NCI-H2196 treated with DMSO at 0.1 percent for 48 hours (cell line): ENCODE measurements at regions not wholly inside any gene's neighbourhood (a gene's known extent, or its start where the extent isn't known, plus 50 kb on each side); places are given as distances from the start of the nearest gene placed in this dataset.
"Not testable (repeated sequence)": the region's sequence is repeated elsewhere in the genome, so short reads cannot be mapped to it uniquely, and the experiment has no call there.

ENCODE experiments used
- DNase-seq: peaks from one replicate; lab custom pipeline; 2025; ENCODE audit not compliant: unreplicated experiment; lab: John Stamatoyannopoulos, UW

DNA sequence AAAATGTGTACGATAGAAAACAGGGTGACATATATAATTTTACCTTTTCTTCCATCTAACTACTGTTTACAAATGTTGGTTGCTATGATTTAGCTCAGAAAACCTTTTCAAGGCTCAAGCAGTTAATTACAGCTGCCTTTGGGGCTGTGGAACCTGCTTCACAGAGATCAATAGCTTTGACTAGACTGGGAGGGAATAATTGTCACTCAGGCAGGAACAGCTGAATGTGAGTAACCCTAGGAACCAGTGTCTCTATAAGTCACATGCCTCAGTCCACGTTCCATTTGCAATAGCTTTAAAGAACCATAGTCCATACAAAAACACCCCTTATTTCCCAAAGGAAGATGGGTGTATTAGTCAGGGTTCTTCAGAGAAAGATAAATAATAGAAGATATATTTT, 306.8 kb upstream of the ERCC4 start:
- no peak for DNase-seq

DNA sequence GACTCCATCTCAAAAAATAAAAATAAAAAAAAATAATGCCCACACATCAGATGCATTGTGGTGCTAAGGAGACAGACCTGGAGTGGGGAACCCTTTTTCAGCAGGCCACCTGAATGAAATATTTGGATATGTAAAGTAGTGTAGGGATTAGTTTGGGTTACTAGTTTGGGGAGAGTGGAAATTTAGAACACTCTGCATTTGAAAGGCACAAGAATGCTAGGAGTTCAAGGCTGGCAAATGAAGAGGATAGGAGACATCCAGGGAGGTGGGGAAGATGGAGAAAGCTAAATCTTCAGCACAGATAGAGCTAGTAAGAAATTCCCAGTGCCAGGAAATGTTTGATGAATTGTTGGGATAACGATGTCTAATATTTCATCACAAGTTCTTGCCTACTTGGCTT, 298.3 kb upstream of the ERCC4 start:
- DNase-seq = no peak

DNA sequence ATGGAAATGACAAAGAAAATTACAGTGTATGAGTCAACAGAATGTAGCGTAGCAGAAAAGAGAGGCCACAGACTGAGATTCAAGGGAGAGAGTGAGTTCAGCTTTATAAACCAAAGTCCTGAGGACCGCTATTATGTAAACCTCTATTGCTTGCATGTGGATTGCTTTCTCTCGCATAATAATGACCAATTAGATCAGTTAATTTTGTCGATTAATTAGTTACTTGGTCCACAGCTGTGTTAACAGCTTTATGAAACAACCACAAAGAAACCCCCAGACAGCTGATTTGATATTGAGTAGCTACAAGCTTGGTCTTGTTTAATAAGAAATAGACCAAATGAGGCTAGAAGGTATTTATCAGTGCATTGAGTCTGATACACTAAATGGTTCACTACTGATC, 291.8 kb upstream of the ERCC4 start:
- DNase-seq = no peak

DNA sequence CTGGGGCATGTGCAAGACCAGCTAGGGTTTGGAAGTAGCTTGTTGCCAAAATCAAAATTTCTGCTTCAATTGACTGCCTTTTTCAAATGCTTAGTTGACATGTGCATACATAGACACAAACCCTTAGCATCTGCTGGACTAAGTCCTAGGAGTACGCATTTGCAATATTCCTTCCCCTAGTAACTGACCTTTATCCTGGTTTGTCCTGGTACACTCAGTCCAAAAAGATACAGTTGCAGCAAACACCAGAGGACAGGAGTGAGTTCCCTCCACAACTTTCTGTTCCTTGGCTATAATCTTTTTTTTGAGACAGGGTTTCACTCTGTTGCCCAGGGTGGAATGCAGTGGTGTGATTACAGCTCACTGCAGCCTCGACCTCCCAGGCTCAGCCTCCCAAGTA, 290.2 kb upstream of the ERCC4 start:
- no peak for DNase-seq

DNA sequence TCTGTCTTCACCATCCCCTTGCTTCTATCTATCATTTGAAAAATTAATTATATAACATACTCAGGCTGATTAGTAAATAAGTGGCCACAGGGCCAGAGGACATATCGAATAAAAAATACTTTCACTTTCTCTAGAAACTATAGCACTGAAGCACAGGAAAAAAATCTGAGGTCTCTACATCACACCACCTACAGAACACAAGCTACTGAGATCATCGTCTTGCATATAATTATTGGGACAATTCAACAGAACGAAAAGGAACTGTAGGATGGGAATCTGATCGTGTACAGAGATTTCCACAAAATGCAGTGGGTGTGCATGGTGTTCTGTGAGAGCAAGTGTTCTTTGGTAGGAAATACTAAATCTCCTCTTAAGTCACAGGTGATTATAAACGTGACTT, 289.6 kb upstream of the ERCC4 start:
- DNase-seq = no peak

DNA sequence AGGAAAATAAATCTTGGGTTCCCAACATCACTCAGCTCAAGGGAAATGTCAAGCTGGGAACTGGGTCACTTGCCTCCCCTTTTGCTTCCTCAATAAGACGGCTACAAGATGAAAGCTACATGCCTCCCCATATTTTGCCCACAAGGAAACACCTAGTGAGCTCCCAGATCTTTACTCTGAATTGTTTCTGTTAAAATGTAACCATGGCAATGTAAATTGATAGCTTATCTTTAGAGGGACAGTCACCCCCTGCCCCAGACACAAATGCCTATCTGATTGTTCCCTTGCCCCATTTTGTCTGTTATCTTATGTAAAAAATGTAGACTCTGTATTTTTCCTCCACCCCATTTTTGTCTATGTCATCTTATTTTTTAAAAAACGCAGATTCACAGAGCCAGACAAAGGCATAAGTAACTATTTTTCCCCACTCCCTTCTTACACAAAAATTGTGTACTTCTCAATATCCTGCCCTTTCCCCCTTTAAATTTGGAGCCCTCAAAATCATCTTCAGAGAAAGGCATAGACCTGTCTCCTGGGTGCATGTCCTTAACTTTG, 288.7 kb upstream of the ERCC4 start:
- DNase-seq = no peak

DNA sequence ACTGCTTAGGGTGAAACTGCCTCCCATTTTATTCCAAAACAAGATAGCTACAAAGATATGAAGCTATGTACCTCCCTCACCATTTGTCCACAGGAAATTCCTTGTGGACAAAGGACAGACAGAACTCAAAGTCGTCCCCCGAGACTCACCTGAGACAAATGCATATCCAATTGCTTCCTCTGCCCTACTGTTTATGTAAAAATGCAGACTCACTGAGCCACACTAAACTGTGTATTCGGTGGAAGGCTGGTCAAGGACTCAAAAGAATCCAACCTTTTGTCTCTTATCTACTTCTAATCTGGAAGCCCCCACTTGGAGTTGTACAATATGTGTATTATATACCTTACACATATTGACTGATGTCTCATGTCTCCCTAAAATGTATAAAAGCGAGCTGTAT, 288.0 kb upstream of the ERCC4 start:
- no peak for DNase-seq

DNA sequence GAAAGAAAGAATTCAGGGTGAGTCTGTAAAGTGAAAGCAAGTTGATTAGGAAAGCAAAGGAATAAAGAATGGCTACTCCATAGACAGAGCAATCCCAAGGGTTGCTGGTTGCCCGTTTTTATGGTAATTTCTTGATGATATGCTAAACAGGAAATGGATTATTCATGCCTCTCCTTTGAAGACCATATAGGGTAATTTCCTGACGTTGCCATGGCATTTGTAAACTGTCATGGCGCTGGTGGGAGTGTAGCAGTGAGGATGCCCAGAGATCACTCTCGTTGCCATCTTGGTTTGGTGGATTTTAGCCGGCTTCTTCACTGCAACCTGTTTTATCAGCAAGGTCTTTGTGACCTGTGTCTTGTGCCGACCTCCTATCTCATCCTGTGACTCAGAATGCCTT, 287.4 kb upstream of the ERCC4 start:
- not testable (repeated sequence) for DNase-seq

DNA sequence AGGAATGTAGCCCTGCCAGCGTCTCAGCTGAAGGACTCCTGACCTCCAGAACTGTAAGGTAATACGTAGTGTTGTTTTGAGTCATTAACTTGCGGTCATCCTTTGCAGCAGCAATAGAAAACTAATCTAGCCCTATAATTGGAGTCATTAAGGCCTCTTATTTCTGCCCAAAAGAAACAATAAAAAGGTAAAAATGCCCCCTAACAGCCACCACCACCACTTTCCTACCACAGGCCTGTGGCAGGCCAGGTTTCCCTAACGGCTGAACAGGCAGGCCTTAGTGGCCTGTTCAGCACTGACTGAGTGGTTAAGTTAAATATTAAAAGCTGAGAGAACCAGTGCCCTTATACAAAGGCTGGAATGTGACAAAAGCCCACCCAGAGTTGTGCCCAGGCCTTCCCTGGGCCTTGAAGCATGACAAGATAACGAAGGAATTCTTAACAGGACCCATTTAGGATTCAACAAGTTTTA, 286.5 kb upstream of the ERCC4 start:
- DNase-seq = no peak

DNA sequence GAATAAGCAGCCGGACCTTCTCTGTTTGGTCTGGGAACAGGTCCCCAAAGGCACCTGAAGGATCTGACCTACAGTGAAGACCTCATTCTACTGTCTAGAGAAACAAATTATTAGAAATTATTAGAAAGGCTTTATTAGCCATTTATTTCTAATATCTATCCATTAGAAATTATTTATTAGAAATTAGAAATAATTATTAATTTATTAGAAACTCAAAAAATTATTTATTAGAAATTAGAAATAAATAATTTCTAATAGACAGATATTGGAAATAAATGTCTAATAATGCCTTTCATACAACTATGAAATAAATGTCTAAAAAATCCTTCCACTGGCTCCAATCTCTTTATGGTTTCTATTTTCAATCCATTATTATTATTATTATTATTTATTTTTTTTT, 285.7 kb upstream of the ERCC4 start:
- DNase-seq = no peak

DNA sequence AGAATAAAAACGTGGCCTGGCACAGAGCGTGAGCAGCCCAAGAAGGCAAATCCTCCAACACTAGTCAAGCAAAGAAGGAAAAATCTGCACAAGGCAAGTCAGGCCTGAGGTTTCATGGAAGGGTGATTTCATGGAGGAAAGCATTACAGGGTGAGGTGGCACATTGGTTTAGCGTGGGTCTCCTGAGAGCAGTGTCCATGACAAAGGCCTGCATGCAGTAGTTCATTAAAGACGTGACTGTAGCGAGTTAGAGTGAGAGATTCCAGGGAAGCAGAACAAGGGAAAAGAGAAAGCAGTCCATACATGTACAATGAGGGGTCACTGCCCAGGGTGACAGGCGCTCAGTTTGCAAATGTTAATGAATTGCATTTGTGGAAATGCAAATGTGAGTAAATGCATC, 285.0 kb upstream of the ERCC4 start:
- no peak for DNase-seq

DNA sequence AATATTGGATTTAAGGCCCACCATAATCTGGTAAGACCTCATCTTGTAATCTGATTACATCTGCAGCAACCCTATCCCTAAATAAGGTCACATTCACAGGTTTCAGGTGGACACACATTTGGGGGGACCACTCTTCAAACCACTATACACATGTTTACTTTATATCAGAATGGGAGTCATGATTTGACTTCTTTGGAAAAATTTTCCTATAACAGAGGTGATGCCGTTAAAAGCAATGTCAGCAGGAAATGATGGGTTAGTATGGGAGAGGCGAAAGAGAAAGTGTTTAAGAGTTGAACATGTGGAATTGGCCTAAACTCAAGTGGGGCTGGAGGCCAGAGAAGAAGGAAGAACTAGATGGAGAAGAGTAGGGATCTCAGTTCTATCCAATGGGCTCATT, 281.7 kb upstream of the ERCC4 start:
- DNase-seq = no peak

DNA sequence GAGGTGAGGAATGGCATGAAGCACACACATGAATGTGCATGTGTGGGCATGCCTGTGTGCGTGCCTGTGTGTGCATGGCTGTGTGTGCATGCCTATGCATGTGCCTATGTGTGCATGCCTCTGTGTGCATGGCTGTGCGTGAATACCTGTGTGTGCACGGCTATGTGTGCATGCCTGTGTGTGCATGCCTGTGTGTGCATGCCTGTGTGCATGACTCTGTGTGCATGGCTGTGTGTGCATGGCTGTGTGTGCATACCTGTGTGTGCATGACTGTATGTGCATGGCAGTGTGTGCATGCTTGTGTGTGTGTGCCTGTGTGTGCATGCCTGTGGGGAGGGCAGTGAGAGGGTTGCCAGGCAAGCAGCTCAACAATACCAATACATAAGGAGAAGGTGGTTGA, 276.5 kb upstream of the ERCC4 start:
- DNase-seq = no peak

DNA sequence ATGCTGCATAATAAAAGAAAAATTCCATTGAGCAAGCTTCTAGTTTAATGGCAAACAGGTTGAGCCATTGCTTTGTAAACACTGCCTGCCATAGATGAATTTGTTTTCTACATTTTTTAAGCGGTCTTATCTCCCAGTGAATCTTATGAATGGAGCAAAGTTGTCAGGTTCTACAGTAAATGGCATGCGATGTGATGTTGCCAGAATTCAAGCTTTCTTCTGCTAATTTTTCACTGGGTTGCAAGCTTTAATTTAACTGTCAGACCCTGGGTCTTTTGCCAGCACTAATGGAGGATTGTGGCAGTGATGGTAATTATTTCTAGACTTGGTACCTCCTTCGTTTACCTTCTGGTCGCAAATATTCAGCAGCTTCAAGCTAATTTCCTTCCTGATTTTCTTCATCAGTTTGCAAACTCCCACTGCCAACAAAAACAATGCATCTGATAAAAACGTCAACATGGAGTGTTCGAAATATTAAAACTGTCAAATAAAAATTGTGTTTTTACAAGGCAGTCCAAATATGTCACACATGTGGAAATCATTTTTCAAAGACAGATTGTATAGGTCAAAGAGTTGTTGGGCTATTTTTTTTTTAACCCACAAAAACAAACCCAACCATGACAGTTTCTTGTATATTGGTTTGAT, 274.2 kb upstream of the ERCC4 start:
- DNase-seq = no peak

DNA sequence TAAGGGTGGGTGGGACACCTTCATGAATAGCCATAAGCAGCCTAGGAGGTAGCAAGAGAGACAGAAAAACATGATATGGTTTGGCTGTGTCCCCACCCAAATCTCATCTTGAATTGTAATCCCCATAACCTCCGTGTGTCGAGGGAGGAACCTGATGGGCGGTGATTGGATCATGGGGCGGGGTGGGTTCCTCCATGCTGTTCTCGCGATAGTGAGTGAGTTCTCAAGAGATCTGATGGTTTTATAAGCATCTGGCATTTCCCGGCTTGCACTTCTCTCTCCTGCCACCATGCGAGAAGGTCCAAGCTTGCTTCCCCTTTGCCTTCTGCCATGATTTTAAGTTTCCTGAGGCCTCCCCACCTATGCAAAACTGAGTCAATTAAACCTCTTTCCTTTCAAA, 259.1 kb upstream of the ERCC4 start:
- no peak for DNase-seq

DNA sequence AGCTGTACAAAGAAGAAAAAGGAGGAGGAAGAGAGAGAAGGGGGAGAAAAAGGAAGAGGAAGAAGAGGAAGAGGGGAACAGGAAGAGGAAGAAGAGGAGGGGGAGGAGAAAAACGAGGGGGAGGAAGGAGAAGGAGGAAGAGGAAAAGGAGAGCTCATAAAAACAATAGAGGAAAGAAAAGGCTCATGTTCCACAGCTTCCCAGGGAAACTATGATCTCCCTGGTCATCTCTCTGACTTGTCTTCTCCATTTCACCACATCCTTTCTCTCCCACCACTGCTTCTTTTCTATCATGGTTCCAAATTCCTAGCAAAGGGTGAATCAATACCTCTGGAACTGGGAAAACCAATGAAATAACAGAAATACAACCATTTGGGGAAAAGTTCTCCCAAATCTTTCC, 254.1 kb upstream of the ERCC4 start:
- no peak for DNase-seq

DNA sequence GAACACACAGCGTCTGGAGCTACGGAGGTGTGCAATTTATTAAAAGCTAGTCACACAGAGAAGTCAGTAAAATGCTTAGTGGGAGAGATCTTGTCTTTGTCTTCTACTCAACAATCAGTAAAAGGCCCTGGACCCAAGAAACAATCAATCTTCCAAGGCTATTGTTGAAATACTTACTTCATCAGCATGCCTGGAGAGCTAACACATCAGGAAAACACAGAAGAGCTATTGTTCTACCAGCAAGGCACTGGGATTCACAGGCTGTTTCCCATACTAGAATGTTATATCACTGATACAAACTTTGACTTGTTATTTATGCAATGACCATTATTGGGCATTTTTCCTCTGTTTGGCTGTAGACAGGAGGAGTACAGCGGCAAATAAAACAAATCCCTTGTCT, 247.8 kb upstream of the ERCC4 start:
- DNase-seq = no peak

DNA sequence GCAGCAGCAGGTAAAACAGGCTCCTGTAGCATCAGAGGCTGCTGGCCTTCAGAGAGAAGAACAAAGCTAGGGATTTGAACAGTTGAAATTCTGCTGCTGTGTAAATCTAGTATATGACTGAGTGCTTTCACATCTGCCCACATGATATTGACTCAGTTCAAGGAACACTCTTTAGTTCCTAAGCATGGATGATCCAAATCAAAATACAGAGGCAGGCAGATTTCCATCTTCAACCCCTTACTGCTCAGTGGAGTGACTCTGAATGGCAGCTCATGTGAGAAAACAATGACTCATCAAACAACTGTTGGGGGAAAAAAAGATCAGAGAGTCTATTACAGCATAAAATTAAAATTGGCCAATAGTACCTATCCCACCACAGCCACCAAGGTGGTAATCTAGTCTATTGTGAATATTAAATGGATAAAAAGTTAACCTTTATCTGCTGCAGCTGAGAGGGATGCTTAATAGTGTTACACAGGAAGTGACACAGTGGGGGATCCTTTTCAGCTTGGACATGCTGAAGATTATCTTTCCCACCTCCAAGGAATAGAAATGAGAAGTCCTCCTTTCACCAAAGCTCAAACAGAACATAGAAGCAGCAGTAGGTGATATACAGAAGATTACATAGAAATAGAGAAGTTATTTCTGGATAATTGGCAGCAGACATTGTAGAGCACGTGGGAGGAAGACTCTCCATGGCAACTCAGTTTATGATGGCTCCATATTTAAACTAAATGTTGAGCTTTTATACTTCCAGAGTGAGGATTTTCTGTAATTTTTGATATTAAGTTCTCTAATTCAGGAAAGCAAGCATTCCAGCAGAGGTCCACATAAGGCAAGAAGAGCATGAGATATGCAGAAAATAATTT, 239.7 kb upstream of the ERCC4 start:
- DNase-seq = no peak

DNA sequence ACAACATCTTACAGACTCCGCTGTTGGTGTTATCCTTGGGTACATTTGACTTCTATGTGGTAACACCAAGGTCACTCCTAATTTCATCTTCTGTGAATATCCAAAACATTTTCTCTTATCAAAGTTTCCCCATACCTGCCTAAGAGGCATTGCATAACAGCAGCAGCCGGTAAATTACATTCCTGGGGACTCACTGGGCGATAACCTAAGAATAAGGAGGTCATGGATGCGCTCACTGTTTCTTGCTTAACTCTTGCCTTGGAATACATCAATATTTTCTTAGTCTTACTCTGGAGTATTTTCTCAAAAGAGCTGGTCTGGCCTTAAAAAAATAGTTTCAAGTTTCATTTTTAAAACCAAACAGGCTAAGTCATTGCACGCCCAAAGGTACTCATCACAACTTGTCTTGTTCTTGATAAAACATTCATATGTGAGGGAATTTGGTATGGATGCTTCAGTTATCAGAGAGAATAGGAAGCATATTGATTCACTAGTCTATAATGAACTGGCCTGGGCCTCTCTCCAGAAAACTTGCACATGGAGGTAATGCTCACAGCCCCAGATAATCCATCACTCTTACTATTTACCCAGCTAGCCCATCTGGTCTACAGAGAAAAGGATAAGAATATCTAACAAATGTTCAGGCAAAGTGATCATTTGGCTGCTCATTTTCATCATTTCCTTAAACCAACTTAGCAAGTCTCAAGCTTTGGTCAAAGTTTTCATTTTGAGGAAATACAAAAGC, 235.0 kb upstream of the ERCC4 start:
- DNase-seq = no peak

DNA sequence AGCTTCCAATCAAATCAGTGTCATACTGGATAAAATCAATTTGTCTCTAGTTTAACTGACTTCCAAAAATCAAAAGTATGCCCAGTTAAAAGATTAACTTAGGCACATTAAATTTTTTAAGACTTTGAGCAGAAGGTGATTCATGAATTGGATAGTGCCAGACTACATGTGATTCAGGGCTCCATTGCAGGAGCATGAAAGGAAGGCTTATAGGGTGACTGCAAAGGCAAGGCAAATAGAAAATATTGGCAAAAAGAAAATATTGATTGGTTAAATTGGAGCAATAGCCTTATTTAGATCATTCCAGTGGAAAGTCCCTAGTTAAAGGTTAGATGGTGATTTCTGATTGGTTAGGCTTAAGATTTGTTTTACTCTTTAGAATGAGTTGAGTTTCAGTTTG, 223.9 kb upstream of the ERCC4 start:
- DNase-seq = no peak

DNA sequence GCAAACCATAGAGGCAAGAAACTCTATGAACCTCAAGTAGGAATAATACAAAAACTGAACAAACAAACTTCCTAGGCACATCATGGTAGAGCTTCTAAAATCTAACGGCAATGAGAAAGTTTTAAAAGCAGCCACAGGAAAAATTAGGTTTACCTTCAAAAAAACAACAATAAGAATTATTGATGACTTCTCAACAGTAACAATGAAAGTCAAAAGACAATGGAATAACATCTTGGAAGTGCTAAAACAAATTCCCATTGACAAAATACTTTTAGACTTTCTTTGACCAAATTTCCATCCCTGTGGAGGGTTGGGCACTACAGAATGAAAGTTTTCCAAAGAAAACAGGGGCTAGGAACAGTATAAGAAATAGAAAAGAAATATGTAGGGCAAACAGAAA, 222.9 kb upstream of the ERCC4 start:
- DNase-seq = no peak

DNA sequence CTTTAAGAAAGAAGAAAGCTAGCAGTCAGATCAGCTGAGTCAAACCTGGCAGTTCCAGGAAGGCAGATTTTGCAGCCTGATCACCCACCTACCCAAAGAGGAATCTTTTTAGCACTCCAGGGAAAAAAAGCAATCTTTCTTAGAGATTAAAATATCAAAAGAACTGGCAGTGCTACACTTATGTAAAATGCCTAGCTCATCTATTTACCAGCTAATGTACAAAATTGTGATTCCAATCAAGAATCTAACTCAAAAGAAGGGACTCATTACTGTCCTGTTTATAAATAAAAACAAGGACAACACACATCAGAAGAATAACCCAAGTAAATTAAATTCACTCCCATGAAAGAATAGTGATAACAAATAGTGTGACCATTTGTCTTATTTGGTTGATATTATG, 222.4 kb upstream of the ERCC4 start:
- no peak for DNase-seq
